ENCODE measurements at regions not wholly inside any gene's neighbourhood (a gene's known extent, or its start where the extent isn't known, plus 50 kb on each side); places are given as distances from the start of the nearest gene placed in this dataset.
"Not testable (repeated sequence)": the region's sequence is repeated elsewhere in the genome, so short reads cannot be mapped to it uniquely, and the experiment has no call there.

DNA sequence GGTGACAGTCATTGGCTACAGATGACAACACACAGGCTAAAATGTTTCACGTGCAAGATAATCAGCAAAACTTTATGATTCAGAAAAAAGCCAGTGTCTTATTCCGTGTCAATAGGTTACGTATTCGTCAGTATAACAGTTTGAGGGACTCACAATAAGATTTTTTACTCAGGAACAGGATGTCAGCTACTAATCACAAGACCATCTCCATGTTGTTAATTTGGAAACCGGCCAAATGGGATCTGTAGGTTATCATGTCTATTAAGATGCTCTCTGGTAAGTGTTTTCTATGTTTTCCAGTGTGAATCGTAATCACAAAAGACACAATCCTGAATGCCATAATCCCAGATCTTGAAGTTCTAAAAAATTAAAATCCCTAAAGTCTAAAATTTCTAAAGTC is 197.3 kb downstream of the ETV1 start:
- DNase-seq (ENCODE audit: low spot score), result no peak

DNA sequence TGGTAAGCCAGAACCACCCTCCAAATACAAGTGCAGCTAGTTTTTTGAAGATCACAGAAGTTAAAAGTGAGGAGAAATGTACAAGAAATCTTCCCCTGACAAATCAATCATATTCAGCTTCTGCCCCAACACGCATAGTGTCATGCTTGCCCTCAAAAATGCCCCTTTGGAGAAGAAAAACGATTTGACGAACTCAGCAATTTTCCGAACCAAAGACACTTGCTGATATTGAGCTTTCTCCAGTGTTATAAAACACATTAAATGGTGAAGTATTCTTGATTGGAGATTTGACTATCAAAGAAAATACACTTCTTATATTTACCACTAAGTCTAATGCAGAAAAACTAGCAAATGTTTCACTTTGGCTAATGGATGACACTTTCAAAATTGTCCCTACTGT is 195.5 kb downstream of the ETV1 start:
- DNase-seq (ENCODE audit: low spot score), result no peak

DNA sequence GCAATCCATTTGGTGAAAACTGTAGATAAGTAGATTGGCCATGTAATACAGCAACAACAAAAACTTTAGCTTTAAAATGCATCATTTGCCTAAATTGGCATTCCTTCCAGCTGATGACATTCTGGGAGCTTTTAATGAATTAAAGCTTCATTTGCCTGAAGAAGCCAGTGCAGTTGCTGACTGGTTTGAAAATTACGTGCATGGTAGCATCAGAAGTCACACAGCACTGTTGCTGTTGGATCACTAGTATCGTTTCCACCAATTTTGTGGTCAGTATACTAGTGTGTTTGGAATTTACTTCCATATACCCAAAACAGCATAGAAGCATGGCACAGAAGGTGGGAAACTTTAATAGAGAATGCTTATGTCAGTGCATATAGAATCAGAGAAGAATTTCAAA is 194.9 kb downstream of the ETV1 start:
- DNase-seq (ENCODE audit: low spot score), result no peak

DNA sequence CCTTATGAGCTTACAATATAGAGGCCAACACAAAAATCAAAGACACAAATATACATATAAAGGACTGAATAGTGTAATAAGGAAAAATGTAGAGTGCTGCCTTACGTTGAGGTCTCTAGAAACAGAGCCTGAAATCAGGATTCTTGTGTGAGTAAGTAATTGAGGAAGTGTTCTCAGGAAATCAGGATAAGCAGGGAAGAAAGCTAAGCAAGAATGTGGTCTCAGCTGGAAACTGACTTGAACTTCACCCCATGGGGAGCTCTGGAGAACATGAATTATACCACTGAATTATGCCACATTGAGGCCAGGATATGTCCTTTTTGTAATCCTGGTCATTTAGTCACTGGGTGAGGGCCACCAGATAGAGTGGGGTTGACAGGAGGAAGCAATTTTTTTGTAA is 191.9 kb downstream of the ETV1 start:
- no peak for DNase-seq (ENCODE audit: low spot score)

DNA sequence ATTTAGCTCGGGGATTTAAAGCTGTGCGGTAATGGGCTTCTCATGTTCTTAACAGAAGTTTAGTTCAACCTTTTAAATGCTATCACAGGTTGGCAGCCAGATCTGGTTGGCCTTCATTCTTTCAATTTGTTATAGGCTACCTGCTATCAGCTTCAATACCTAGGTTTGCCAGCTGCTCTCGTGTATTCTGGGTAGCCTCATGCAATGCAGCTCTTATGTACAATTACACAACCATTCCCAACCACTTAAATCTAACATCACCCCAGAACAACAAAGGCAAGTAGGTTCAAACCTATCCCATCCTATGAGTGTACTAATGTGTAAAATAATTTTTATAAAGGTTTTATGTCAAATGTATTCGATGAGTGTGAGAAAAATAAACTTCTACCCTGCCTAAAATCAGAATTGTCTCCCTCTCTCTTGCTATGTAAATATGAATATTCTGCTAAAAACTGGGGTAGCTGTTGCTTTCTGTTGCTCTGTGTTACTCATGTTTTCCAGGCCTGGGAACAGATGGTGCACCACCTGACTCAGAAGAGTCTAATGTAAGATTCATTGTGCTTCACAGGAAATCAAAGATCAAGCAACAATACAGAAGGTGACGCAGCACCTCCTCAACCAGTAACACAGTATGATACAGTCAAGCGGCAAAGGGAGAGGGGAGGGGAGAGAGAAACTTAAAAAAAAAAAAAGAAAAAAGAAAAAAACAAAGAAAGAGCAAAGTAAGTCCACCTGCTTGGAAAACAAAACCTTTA is 188.6 kb downstream of the ETV1 start:
- peak; percentile 58 for DNase-seq (ENCODE audit: low spot score)

DNA sequence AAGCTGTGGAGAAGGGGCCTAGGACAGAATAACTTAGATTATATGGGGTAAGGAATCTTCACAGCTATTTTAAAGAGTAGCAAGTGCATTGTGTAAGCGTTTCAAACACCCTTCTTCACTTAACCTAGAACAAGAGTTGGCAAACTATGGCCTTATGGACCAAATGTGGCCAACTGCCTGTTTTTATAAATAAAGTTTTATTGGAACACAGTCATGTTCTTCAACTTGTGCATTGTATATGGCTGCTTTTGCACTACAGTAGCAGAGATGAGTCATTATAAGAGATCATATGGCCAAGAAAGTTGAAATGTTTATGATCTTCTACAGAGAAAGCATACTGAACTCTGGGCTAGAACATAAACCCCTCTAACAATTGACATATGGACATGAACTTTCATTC is 187.8 kb downstream of the ETV1 start:
- DNase-seq (ENCODE audit: low spot score), result no peak

DNA sequence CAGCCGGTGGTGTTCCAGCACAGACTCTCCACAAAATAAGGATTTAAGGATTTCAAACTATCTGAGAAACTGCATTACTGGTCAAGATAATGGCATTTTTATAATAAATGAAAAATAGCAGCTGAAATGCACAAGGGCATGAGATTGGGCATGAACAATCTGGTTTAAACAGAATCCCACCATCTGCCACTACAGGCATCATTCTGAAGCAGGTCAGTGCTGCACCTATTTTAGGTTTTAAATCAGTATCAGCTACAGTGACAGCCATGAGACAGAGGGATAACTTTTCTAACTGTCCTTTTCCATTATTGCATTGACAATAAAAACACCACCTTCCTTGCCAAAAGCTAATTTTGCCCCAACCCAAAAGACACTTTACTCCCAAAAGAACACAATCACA is 186.8 kb downstream of the ETV1 start:
- no peak for DNase-seq (ENCODE audit: low spot score)

DNA sequence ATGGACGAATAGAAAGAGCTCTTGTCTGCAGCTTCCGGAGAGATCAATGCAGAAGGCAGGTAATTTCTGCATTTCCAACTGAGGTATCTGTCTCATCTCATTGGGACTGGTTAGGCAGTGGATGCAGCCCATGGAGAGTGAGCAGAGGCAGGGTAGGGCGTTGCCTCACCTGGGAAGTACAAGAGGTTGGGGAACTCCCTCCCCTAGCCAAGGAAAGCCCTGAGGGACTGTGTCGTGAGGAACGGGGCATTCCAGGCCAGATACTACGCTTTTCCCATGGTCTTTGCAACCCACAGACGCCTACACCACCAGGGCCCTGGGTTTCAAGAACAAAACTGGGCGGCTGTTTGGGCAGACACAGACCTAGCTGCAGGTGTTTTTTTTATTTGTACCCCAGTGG is 186.3 kb downstream of the ETV1 start:
- DNase-seq (ENCODE audit: low spot score), result no peak

DNA sequence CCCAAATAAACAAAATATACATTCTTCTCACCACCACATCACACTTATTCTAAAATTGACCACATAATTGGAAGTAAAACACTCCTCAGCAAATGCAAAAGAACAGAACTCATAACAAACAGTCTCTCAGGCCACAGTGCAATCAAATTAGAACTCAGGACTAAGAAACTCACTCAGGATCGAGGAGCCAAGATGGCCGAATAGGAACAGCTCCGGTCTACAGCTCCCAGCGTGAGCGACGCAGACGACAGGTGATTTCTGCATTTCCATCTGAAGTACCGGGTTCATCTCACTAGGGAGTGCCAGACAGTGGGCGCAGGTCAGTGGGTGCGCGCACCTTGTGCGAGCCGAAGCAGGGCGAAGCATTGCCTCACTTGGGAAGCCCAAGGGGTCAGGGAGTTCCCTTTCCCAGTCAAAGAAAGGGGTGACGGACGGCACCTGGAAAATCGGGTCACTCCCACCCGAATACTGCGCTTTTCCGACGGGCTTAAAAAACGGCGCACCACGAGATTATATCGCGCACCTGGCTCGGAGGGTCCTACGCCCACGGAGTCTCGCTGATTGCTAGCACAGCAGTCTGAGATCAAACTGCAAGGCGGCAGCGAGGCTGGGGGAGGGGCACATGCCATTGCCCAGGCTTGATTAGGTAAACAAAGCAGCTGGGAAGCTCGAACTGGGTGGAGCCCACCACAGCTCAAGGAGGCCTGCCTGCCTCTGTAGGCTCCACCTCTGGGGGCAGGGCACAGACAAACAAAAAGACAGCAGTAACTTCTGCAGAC is 183.2 kb downstream of the ETV1 start:
- not testable (repeated sequence) for DNase-seq (ENCODE audit: low spot score)

DNA sequence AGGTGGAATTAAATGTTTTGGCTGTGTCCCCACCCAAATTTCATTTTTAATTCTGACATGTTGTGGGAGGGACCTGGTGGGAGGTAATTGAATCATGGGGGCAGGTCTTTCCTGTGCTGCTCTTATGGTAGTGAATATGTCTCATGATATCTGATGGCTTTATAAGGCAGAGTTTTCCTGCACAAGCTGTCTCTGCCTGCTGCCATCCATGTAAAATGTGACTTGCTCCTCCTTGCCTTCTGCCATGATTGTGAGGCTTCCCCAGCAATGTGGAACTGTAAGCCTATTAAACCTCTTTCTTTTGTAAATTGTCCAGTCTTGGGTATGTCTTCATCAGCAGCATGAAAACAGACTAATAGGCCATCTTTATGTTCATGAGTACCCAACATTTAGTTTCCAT is 172.2 kb downstream of the ETV1 start:
- not testable (repeated sequence) for DNase-seq (ENCODE audit: low spot score)

DNA sequence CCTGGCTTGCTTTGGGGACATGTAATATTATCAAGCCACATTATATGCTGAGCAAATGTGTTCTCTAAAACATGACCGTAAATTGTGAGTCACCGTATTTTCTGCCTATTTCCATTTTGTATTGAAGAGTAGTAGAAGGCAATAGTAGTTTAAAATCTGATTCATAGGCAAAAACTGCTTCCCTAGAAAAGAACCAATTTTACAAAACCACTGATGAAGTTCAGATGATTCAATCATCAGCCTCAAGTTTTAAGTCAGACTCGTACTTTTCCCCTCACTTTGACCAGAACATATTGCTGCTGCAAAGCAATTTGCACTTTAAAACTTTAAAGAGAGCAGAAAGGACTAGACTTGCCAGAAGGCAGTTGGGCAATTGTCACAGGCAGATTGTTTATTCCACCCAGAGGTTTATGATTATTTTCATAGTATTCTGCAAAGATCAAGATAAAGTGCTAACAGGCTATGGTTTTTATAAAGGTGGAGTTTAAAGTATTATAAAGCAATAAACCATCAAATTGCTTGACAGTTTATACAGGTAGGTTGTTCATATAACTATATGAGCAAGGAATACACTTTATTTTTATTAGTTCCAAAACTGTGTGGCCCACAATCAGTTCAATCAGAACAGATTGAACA is 168.2 kb downstream of the ETV1 start:
- no peak for DNase-seq (ENCODE audit: low spot score)

DNA sequence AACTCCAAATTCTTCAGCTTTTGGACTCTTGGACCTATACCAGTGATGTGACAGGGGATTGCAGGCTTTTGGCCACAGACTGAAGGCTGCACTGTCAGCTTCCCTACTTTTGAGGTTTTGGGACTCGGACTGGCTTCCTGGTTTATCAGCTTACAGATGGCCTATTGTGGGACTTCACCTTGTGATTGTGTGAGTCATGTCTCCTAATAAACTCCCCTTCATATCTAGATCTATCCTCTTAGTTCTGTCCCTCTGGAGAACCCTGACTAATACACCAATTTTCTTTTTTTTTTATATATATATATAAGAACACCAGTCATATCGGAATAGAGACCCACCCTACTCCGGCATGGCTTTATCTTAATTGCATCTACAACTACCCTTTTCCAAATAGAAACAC is 166.8 kb downstream of the ETV1 start:
- no peak for DNase-seq (ENCODE audit: low spot score)

DNA sequence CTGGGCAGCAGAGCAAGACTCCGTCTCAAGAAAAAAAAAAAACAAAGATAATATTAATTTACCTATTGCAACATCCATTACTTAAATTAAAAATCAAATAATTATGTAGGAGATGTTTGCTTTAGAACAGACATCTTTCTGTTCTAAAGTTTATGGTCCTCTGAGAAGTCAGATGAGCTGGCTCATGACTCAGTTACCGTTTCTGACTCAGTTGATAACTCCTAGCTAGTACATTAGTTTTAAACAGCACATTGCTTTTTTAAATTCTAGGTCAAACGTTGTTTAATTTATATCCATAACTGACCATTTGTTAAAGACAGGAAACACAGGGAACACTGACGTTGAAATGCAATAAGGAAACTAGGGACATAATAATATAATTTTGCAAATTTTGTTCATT is 162.7 kb downstream of the ETV1 start:
- no peak for DNase-seq (ENCODE audit: low spot score)

DNA sequence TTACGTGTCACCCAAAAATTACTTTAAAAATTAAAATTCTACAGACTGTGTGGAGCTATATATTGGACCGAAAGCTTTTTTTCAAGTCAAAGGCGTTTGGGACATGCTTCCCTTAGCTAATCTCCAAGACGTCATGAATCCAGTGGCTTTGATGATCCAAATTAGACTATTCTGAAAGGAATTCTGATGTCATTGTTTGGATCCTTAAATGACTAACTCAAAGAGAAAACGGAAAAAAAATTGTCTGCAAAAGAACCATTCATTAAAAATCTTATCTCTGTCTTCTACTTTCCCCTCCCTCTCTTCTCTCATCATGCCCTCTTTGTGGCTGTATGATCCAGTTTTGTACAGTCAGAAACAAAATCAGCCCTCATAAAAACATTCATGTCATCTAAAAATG is 161.8 kb downstream of the ETV1 start:
- no peak for DNase-seq (ENCODE audit: low spot score)

DNA sequence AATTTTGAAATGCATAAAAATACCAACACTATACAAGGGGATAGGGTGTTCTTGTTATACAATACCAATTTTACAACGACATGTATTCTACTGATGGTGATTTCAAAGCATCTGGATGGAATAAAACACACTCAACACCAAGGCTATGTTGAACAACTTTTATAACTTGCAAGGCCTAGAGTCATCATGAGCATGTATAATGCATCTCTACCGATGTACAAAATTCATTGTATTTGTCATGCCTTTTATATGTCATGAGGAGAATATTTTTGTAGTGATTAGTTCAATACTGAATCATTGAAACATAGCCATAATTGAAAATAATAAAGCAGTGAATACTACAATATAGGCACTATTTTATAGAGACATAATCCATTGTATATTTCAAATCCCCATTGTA is 160.2 kb downstream of the ETV1 start:
- DNase-seq (ENCODE audit: low spot score), result no peak

DNA sequence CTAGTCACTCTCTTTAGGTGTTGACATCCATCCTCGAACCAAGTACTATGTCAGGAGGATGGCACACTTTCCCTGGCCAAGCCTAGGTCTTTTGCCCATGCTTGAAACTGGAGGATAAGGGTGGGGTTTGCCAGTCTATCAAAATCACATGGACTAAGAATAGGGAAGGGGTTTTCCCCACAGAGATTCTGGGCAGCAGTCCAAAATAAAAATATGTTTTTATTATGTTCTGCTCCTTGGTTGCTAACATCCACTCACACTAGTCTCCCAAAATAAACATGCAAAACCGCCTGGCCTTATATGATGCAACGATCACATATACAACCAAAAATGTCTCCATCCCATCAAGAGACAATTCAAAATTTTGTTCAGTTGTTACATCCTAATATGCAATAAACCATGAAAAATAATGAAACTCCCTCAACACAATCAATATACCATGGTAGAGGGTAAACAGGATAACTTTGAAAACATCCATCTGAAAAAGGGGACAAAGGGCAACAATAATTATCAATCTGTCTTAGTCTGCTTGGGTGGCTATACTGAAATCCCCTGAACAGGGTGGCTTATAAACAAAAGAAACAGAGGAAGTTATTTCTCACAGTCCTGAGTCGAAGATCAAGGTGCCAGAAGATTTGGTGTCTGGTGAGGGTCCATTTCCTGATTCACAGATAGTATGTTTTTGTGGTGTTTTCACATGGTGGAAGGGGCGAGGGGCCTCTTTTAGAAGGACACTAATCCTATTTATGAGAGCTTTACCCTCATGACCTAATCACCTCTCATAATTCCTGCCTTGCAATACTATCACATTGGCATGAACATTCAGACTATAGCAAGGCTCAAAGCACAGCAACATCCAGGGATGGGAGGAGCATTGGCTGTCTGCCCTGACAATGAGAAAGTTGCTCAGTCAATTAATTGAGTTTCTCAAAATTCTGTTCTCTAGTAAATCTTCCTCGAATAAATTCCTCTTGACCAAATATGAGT is 159.3 kb downstream of the ETV1 start:
- peak; percentile 14 for DNase-seq (ENCODE audit: low spot score)

DNA sequence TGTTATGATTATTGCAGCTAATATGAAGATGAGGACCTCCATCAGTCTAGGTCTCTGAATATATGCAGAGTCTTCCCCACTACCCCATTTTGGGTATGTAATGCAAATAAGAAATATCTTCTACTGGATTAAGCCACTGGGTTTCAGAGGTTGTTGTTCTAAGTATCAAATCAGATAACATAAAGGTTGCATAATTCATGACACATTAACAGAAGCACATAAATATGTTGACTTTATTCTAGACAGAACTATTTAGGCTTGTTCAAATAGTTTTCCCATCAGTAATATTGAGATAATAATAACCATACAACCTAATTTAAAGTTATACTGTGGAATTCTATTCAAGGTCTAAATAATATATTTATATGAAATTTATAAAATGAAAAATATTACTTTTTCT is 157.1 kb downstream of the ETV1 start:
- DNase-seq (ENCODE audit: low spot score), result no peak

DNA sequence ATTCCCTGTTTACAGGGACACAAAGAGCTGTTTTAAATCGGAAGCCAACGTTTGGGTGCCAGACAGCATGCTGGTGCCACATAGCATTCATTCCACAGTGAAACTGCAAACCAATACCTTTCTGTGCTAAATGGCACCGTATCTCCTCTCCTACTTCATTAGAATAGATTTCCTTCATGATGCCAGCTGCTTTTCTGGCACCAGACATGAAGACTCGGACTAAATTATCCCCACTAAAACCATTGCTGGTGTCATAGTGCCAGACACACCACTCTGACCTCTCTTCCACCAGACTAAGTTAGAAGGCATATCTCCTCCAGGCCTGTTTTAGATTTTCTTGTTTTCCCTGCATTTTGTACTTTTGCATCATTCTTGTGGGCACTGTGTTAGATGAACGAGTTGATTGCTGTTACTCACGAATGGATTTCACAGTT is 155.1 kb downstream of the ETV1 start:
- no peak for DNase-seq (ENCODE audit: low spot score)

DNA sequence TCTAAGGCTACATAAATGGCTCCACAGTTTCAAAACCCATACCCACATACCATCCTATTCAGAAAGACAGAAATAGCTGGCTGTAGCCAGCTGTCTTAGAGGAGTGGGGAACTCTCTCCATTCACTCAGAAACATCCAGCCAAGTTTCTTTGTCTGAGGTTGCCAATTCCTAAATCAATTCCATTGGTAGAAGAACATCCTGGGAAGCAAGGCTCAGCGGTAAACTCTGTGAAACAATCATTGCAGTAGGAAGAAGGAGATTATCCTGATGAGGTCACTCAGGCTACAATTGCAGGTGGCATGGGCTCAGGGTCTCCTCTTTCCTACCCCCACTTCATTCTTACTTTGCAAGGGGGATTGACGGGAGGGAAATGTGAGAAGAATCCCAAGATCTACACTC is 154.0 kb downstream of the ETV1 start:
- DNase-seq (ENCODE audit: low spot score), result no peak

DNA sequence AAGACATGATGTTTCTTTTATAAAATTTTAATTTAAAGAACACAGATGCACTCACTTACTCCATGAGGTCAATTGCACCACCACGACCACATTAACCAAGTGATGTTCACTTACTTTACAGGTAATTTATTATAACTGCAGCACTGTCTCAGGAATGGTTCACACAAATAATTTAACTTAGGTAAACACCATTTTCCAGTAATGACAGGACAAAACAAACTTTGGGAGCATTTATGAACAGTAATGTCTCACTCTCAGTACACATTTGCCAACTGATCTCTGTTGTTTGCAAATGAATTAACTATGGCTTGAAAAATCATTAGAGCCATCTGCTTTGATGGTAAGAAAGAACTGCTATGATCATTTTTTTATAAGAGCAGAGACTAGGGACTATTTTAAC is 150.4 kb downstream of the ETV1 start:
- DNase-seq (ENCODE audit: low spot score), result no peak

All from AG08396 (cell line).